ENCODE measurements at regions not wholly inside any gene's neighbourhood (a gene's known extent, or its start where the extent isn't known, plus 50 kb on each side); places are given as distances from the start of the nearest gene placed in this dataset.

DNA sequence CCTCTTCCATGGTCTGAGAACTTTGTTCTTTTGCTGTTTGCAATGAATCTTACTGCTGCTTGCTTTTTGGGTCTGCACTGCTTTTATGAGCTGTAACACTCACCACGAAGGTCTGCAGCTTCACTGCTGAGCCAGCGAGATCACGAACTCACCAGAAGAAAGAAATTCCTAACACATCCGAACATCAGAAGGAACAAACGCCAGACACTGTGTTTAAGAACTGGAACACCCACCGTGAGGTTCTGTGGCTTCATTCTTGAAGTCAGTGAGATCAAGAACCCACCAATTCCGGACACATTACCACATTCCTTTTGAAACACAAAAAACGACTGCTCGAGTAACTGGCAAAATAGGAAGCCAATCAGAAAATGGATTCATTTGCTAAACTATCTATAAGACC, 471.8 kb downstream of the TFAP2A start:
- intact Hi-C loops (cut with micrococcal nuclease): no loop called here
- DNase-seq: no peak
- H3K27me3 Mint-ChIP-seq: no peaks in the 10 kb centered on the region
- H3K9me3 Mint-ChIP-seq: peaks cover 8% of the 10 kb centered on the region
- POLR2A ChIA-PET: no interaction called here
- H3K36me3 Mint-ChIP-seq: no peaks in the 10 kb centered on the region
- H3K27ac Mint-ChIP-seq: no peak overlapping the region
- H3K4me1 Mint-ChIP-seq (ENCODE audit: low read depth): no peaks in the 10 kb centered on the region
- CTCF ChIA-PET: no interaction called here
- H3K4me3 Mint-ChIP-seq: no peak overlapping the region

DNA sequence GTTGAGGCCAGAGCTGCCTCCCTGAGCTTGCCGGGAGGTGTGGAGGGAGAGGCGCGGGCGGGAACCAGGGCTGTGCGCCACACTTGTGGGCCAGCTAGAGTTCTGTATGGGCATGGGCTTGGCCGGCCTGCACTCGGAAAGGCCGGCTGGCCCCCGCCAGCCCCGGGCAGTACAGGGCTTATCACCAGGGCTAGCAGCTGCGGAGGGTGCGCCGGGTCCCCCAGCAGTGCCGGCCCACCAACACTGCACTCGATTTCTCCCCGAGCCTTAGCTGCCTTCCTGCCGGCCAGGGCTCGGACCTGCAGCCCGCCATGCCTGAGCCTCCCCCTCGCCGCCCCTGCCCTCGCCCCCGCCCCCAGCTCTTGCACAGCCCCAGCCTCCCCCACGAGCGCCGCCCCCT, 472.7 kb downstream of the TFAP2A start:
- Mint-ChIP-seq H3K27ac (no peak overlapping the region), H3K9me3 (peaks cover 8% of the 10 kb centered on the region), H3K27me3 (no peaks in the 10 kb centered on the region), H3K36me3 (no peaks in the 10 kb centered on the region), H3K4me1 (ENCODE audit: low read depth) (no peaks in the 10 kb centered on the region), H3K4me3 (no peak overlapping the region)
- intact Hi-C loops (cut with micrococcal nuclease): no loop called here
- ChIA-PET POLR2A (no interaction called here), CTCF (no interaction called here)
- DNase-seq: no peak

GRCh38 chr6:9938801-9939200, 476.1 kb downstream of the TFAP2A start:
- Mint-ChIP-seq H3K27ac (no peak overlapping the region), H3K36me3 (no peaks in the 10 kb centered on the region), H3K4me3 (no peak overlapping the region), H3K4me1 (ENCODE audit: low read depth) (no peaks in the 10 kb centered on the region), H3K27me3 (no peaks in the 10 kb centered on the region), H3K9me3 (peaks cover 6% of the 10 kb centered on the region)
- DNase-seq: no peak
- ChIA-PET POLR2A (no interaction called here), CTCF (no interaction called here)
- intact Hi-C loops (cut with micrococcal nuclease): no loop called here

DNA sequence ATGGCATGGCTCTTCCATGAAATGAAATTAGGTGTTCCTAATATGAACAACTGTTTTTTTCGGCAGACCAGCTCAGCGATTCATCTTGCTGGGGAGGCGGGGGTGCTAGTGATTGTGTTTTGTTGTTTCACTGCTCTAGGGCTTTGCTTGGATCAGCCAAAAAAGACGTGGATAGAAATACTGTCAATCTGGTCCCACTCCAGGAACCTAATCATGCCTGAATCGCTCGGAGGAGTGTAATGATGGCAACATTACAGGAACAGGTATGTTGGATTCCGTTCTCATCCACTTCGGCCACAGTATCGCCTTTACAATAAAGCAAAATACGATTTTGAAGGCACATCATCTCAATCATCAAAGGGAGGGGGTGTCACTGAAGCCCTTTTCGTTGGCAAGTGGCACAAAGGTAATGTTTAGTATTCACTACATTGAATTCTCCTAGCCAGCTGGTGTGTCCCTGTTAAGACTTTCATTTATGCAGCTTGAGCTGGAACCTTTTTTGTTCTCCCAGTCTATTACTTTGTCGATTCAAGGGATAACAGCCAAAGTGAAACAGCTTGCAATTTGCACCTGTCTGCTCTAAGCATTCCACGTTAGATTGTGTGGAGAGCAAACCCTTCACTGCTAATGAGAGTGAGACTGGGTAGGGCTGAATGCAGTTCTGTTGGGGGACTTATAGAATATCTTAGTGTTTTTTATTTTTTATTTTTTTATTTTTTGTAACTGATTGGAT, 477.7 kb downstream of the TFAP2A start:
- POLR2A ChIA-PET: no interaction called here
- intact Hi-C loops (cut with micrococcal nuclease): no loop called here
- peaks cover 2% of the 10 kb centered on the region for H3K9me3 Mint-ChIP-seq
- H3K4me3 Mint-ChIP-seq: no peak overlapping the region
- no peaks in the 10 kb centered on the region for H3K36me3 Mint-ChIP-seq
- H3K27me3 Mint-ChIP-seq: no peaks in the 10 kb centered on the region
- CTCF ChIA-PET: no interaction called here
- DNase-seq: no peak
- H3K4me1 Mint-ChIP-seq (ENCODE audit: low read depth): no peaks in the 10 kb centered on the region
- no peak overlapping the region for H3K27ac Mint-ChIP-seq

DNA sequence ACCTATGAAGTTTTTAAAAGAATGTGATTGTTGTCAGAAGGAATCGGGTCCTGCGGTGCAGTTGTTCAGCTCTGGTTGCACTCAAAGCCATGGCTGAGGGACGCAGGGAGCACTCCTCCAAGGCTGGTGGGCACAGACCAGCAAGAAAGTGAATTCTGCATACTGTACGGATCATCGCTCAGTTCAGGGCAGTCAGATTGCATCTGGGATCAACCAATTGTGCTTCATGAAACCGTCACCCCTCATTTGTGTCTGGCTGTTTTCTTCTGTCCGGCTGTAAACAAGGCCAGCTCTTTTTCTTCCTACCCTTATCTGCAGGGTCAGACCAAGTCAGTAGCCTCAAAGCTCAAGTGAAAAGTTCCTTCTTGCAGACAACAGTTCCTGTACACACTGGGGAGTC, 478.3 kb downstream of the TFAP2A start:
- intact Hi-C loops (cut with micrococcal nuclease): no loop called here
- H3K4me3 Mint-ChIP-seq: no peak overlapping the region
- POLR2A ChIA-PET: no interaction called here
- no peaks in the 10 kb centered on the region for H3K36me3 Mint-ChIP-seq
- H3K9me3 Mint-ChIP-seq: peaks cover 2% of the 10 kb centered on the region
- H3K27ac Mint-ChIP-seq: no peak overlapping the region
- DNase-seq: no peak
- no peaks in the 10 kb centered on the region for H3K27me3 Mint-ChIP-seq
- CTCF ChIA-PET: no interaction called here
- no peaks in the 10 kb centered on the region for H3K4me1 Mint-ChIP-seq (ENCODE audit: low read depth)

GRCh38 chr6:9933677-9934076, 481.2 kb downstream of the TFAP2A start:
- no peak for DNase-seq
- Mint-ChIP-seq H3K9me3 (peaks cover 2% of the 10 kb centered on the region), H3K36me3 (no peaks in the 10 kb centered on the region), H3K27me3 (no peaks in the 10 kb centered on the region), H3K4me1 (ENCODE audit: low read depth) (no peaks in the 10 kb centered on the region), H3K4me3 (no peak overlapping the region), H3K27ac (no peak overlapping the region)
- POLR2A ChIA-PET: no interaction called here
- intact Hi-C loops (cut with micrococcal nuclease): no loop called here
- CTCF ChIA-PET: no interaction called here

- Mint-ChIP-seq H3K4me3 (no peak overlapping the region), H3K9me3 (peaks cover 2% of the 10 kb centered on the region), H3K27me3 (peaks cover 2% of the 10 kb centered on the region), H3K4me1 (ENCODE audit: low read depth) (no peaks in the 10 kb centered on the region), H3K36me3 (no peaks in the 10 kb centered on the region), H3K27ac (no peak overlapping the region)
- DNase-seq: no peak
- CTCF ChIA-PET: no interaction called here
- POLR2A ChIA-PET: no interaction called here
- intact Hi-C loops (cut with micrococcal nuclease): no loop called here
Observed at GRCh38 chr6:9927275-9927674, 487.6 kb downstream of the TFAP2A start.

DNA sequence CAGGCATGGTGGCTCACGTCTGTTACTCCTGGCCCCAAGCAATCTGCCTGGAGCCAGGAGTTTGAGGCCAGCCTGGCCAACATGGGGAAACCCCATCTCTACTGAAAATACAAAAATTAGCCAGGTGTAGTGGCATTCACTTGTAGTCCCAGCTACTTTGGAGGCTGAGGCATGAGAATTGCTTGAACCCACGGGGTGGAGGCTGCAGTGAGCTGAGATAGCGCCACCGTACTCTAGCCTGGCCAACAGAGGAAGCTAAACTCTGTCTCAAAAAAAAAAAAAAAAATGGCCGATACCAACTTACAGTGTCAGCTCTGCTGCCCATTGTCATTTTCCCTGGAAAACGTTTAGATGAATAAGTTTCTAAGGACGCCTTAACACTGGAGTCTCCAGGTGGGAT, 489.9 kb downstream of the TFAP2A start:
- Mint-ChIP-seq H3K4me3 (no peak overlapping the region), H3K27ac (no peak overlapping the region), H3K27me3 (peaks cover 2% of the 10 kb centered on the region), H3K36me3 (no peaks in the 10 kb centered on the region), H3K9me3 (peaks cover 2% of the 10 kb centered on the region), H3K4me1 (ENCODE audit: low read depth) (no peaks in the 10 kb centered on the region)
- intact Hi-C loops (cut with micrococcal nuclease): no loop called here
- CTCF ChIA-PET: no interaction called here
- DNase-seq: no peak
- POLR2A ChIA-PET: no interaction called here

- H3K4me3 Mint-ChIP-seq: no peak overlapping the region
- POLR2A ChIA-PET: no interaction called here
- CTCF ChIA-PET: no interaction called here
- no peak for DNase-seq
- intact Hi-C loops (cut with micrococcal nuclease): no loop called here
- H3K27me3 Mint-ChIP-seq: no peaks in the 10 kb centered on the region
- H3K4me1 Mint-ChIP-seq (ENCODE audit: low read depth): no peaks in the 10 kb centered on the region
- peaks cover 2% of the 10 kb centered on the region for H3K9me3 Mint-ChIP-seq
- no peak overlapping the region for H3K27ac Mint-ChIP-seq
- no peaks in the 10 kb centered on the region for H3K36me3 Mint-ChIP-seq
Observed at GRCh38 chr6:9921366-9921765, 493.5 kb downstream of the TFAP2A start.

DNA sequence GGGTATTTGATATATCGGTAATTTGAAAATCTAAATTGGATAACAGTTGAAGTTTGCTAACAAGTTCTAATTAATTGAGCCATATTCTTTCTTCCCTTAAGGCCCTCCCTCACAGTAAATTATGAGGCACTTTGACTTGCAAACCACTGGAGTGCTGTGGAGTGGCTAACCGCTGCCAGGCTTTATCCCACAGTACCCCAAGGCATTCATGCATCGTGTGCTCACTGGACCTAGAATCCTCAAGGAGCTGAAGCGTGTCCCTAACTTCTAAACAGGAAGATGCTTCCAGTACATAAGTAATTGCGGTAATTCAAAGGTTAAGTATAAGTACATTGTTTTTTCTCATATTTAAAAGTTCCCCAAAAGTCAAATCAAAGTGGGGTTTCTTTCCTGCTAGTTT, 499.9 kb downstream of the TFAP2A start:
- H3K27ac Mint-ChIP-seq: no peak overlapping the region
- H3K27me3 Mint-ChIP-seq: no peaks in the 10 kb centered on the region
- no peaks in the 10 kb centered on the region for H3K36me3 Mint-ChIP-seq
- no peaks in the 10 kb centered on the region for H3K4me1 Mint-ChIP-seq (ENCODE audit: low read depth)
- no peak overlapping the region for H3K4me3 Mint-ChIP-seq
- no peak for DNase-seq
- intact Hi-C loops (cut with micrococcal nuclease): no loop called here
- CTCF ChIA-PET: no interaction called here
- POLR2A ChIA-PET: no interaction called here
- H3K9me3 Mint-ChIP-seq: peaks cover 6% of the 10 kb centered on the region

- H3K9me3 Mint-ChIP-seq: no peaks in the 10 kb centered on the region
- H3K36me3 Mint-ChIP-seq: no peaks in the 10 kb centered on the region
- ChIA-PET POLR2A (no interaction called here), CTCF (no interaction called here)
- intact Hi-C loops (cut with micrococcal nuclease): no loop called here
- H3K27ac Mint-ChIP-seq: no peak overlapping the region
- H3K4me1 Mint-ChIP-seq (ENCODE audit: low read depth): no peaks in the 10 kb centered on the region
- no peaks in the 10 kb centered on the region for H3K27me3 Mint-ChIP-seq
- no peak overlapping the region for H3K4me3 Mint-ChIP-seq
- DNase-seq: no peak
Observed at GRCh38 chr6:9901376-9901775, 513.5 kb downstream of the TFAP2A start.

- ChIA-PET CTCF (no interaction called here), POLR2A (no interaction called here)
- Mint-ChIP-seq H3K27me3 (no peaks in the 10 kb centered on the region), H3K4me3 (no peak overlapping the region), H3K4me1 (ENCODE audit: low read depth) (no peaks in the 10 kb centered on the region), H3K9me3 (peaks cover 3% of the 10 kb centered on the region), H3K27ac (no peak overlapping the region), H3K36me3 (no peaks in the 10 kb centered on the region)
- DNase-seq: no peak
- intact Hi-C loops (cut with micrococcal nuclease): no loop called here
Observed at GRCh38 chr6:9896806-9897205, 518.1 kb downstream of the TFAP2A start.

- intact Hi-C loops (cut with micrococcal nuclease): no loop called here
- Mint-ChIP-seq H3K36me3 (no peaks in the 10 kb centered on the region), H3K9me3 (peaks cover 9% of the 10 kb centered on the region), H3K4me3 (no peak overlapping the region), H3K27me3 (no peaks in the 10 kb centered on the region), H3K4me1 (ENCODE audit: low read depth) (no peaks in the 10 kb centered on the region), H3K27ac (no peak overlapping the region)
- ChIA-PET CTCF (no interaction called here), POLR2A (no interaction called here)
- DNase-seq: no peak
Observed at GRCh38 chr6:9890893-9891292, 524.0 kb downstream of the TFAP2A start.

GRCh38 chr6:9890469-9890868, 524.4 kb downstream of the TFAP2A start:
- Mint-ChIP-seq H3K36me3 (no peaks in the 10 kb centered on the region), H3K4me3 (no peak overlapping the region), H3K4me1 (ENCODE audit: low read depth) (no peaks in the 10 kb centered on the region), H3K9me3 (peaks cover 7% of the 10 kb centered on the region), H3K27me3 (no peaks in the 10 kb centered on the region), H3K27ac (no peak overlapping the region)
- DNase-seq: no peak
- ChIA-PET CTCF (no interaction called here), POLR2A (no interaction called here)
- intact Hi-C loops (cut with micrococcal nuclease): no loop called here

Measured in activated CD4-positive, alpha-beta memory T cell treated with anti-CD3 and anti-CD28 coated beads for 36 hours (primary cell).